Testis (tissue), 2 donors: ENCODE measurements at regions not wholly inside any gene's neighbourhood (a gene's known extent, or its start where the extent isn't known, plus 50 kb on each side); places are given as distances from the start of the nearest gene placed in this dataset.

Experiments used
- POLR2A ChIP-seq: fragments of 450-650 bp; IDR thresholded peaks from one replicate; pipeline ENCODE4 v1.6.1; 2017; ENCODE audit warnings: antibody characterized with exemption, mild to moderate bottlenecking, moderate library complexity
- TF ChIP-seq, protein P1 (sequence below), 3 experiments: fragments of 450-650 bp in 2 of 3; fragments of 200-600 bp in 1 of 3; sonication (generic) in 1 of 3; IDR thresholded peaks; one replicate each; pipeline ENCODE4 v1.5.1; 2016 to 2019; ENCODE audit warnings: antibody characterized with exemption in 3 of 3, mild to moderate bottlenecking in 2 of 3, moderate library complexity in 1 of 3

- TF ChIP-seq, protein P1, sequence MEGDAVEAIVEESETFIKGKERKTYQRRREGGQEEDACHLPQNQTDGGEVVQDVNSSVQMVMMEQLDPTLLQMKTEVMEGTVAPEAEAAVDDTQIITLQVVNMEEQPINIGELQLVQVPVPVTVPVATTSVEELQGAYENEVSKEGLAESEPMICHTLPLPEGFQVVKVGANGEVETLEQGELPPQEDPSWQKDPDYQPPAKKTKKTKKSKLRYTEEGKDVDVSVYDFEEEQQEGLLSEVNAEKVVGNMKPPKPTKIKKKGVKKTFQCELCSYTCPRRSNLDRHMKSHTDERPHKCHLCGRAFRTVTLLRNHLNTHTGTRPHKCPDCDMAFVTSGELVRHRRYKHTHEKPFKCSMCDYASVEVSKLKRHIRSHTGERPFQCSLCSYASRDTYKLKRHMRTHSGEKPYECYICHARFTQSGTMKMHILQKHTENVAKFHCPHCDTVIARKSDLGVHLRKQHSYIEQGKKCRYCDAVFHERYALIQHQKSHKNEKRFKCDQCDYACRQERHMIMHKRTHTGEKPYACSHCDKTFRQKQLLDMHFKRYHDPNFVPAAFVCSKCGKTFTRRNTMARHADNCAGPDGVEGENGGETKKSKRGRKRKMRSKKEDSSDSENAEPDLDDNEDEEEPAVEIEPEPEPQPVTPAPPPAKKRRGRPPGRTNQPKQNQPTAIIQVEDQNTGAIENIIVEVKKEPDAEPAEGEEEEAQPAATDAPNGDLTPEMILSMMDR (IDR thresholded peaks at IDR 0.05): no peak
- TF ChIP-seq POLR2A: no peak
Measured at GRCh38 chr9:108546215-108546614, 309.6 kb downstream of the ACTL7B start.
